Trophoblast cell (in vitro differentiated cells and primary cell): ENCODE measurements at regions not wholly inside any gene's neighbourhood (a gene's known extent, or its start where the extent isn't known, plus 50 kb on each side); places are given as distances from the start of the nearest gene placed in this dataset.

Experiments
- DNase-seq, 2 donors: peaks; one replicate each; pipeline ENCODE4 v3.0.0-alpha.2; 2016
- H2AFZ ChIP-seq: 2 replicates; pipeline ENCODE4 v1.6.1; 2013; ENCODE audit warnings: low read length, moderate library complexity, mild to moderate bottlenecking; ENCODE audit not compliant: insufficient read depth, poor library complexity
- H2AK5ac ChIP-seq: 2 replicates; pipeline ENCODE4 v1.6.1; 2013; ENCODE audit warnings: mild to moderate bottlenecking, low read length
- H2BK120ac ChIP-seq: 2 replicates; pipeline ENCODE4 v1.6.1; 2013; ENCODE audit warnings: low read length, mild to moderate bottlenecking, moderate library complexity; ENCODE audit not compliant: insufficient read depth, poor library complexity
- H2BK12ac ChIP-seq: 2 replicates; pipeline ENCODE4 v1.6.1; 2013; ENCODE audit warnings: mild to moderate bottlenecking, low read length, moderate library complexity
- H2BK5ac ChIP-seq: 2 replicates; pipeline ENCODE4 v1.6.1; 2013; ENCODE audit warnings: low read length, low read depth, moderate library complexity, mild to moderate bottlenecking; ENCODE audit not compliant: poor library complexity
- H3K14ac ChIP-seq: 2 replicates; pipeline ENCODE4 v1.6.1; 2013; ENCODE audit warnings: mild to moderate bottlenecking, low read length
- H3K18ac ChIP-seq: 2 replicates; pipeline ENCODE4 v1.6.1; 2013; ENCODE audit warnings: mild to moderate bottlenecking, low read length
- H3K23ac ChIP-seq: 2 replicates; pipeline ENCODE4 v1.6.1; 2013; ENCODE audit warnings: low read length
- H3K27ac ChIP-seq: 2 replicates; pipeline ENCODE4 v1.5.1; 2013; ENCODE audit warnings: low read depth, mild to moderate bottlenecking, inconsistent platforms, low read length, moderate library complexity
- H3K27me3 ChIP-seq: 2 replicates; pipeline ENCODE4 v1.6.1; 2013; ENCODE audit warnings: inconsistent platforms, mild to moderate bottlenecking, low read length, moderate library complexity; ENCODE audit not compliant: insufficient read depth
- H3K36me3 ChIP-seq, 2 experiments: 1 replicate in 1 of 2; 2 replicates in 1 of 2; pipeline ENCODE4 v1.6.1; 2013; ENCODE audit warnings: low read length in 2 of 2, mild to moderate bottlenecking in 2 of 2, moderate library complexity in 1 of 2; ENCODE audit not compliant: insufficient read depth in 2 of 2, control insufficient read depth in 1 of 2
- H3K4ac ChIP-seq: 2 replicates; pipeline ENCODE4 v1.6.1; 2013; ENCODE audit warnings: low read depth, mild to moderate bottlenecking, low read length, moderate library complexity
- H3K4me1 ChIP-seq, 2 experiments: 1 replicate in 1 of 2; 2 replicates in 1 of 2; pipeline ENCODE4 v1.6.1; 2013; ENCODE audit warnings: low read length in 2 of 2, mild to moderate bottlenecking in 2 of 2, moderate library complexity in 1 of 2; ENCODE audit not compliant: insufficient read depth in 2 of 2, control insufficient read depth in 1 of 2
- H3K4me2 ChIP-seq: 2 replicates; pipeline ENCODE4 v1.6.1; 2013; ENCODE audit warnings: inconsistent platforms, mild to moderate bottlenecking, low read length, moderate library complexity
- H3K4me3 ChIP-seq: 2 replicates; pipeline ENCODE4 v1.5.1; 2013; ENCODE audit warnings: mild to moderate bottlenecking, low read depth, low read length, inconsistent platforms
- H3K79me1 ChIP-seq: one replicate; pipeline ENCODE4 v1.6.1; 2013; ENCODE audit warnings: low read length
- H3K79me2 ChIP-seq: 2 replicates; pipeline ENCODE4 v1.6.1; 2013; ENCODE audit warnings: low read length, mild to moderate bottlenecking; ENCODE audit not compliant: control insufficient read depth, insufficient read depth, poor library complexity
- H3K9ac ChIP-seq: 2 replicates; pipeline ENCODE4 v1.6.1; 2013; ENCODE audit warnings: mild to moderate bottlenecking, low read length
- H3K9me3 ChIP-seq: 2 replicates; pipeline ENCODE4 v1.6.1; 2013; ENCODE audit warnings: low read depth, mild to moderate bottlenecking, control low read depth, inconsistent platforms, low read length; ENCODE audit not compliant: insufficient read depth
- H4K12ac ChIP-seq: 2 replicates; pipeline ENCODE4 v1.6.1; 2013; ENCODE audit warnings: low read depth, mild to moderate bottlenecking, low read length, moderate library complexity
- H4K8ac ChIP-seq: 2 replicates; pipeline ENCODE4 v1.6.1; 2013; ENCODE audit warnings: low read depth, mild to moderate bottlenecking, low read length, moderate library complexity
- H4K91ac ChIP-seq: one replicate; pipeline ENCODE4 v1.6.1; 2013; ENCODE audit warnings: low read depth, mild to moderate bottlenecking, low read length, moderate library complexity
- WGBS: extraction: QIAGEN DNeasy Blood & Tissue Kit; methylation state at CpG from one replicate; pipeline ENCODE4 v1.1.7; 2013; ENCODE audit warnings: missing lambda C conversion rate; ENCODE audit not compliant: insufficient read length, insufficient coverage; ENCODE audit errors: extremely low coverage; 5-methylcytosine and 5-hydroxymethylcytosine counted together

- Histone ChIP-seq H2BK120ac (no peak overlapping the region), H2AFZ (no peak overlapping the region), H3K4me2 (no peak overlapping the region), H3K4ac (no peak overlapping the region), H2AK5ac (no peak overlapping the region), H3K27me3 (no peaks in the 10 kb centered on the region), H3K4me1 (no peaks in the 10 kb centered on the region), H3K9me3 (peaks cover 9% of the 10 kb centered on the region), H4K91ac (no peak overlapping the region), H4K12ac (no peak overlapping the region), H2BK5ac (no peak overlapping the region), H3K27ac (no peak overlapping the region), H3K36me3 (no peaks in the 10 kb centered on the region), H4K8ac (no peak overlapping the region), H3K23ac (no peak overlapping the region), H3K79me1 (no peaks in the 10 kb centered on the region), H3K79me2 (no peaks in the 10 kb centered on the region), H3K18ac (no peak overlapping the region), H3K9ac (no peak overlapping the region), H3K14ac (no peak overlapping the region), H2BK12ac (no peak overlapping the region), H3K4me3 (no peak overlapping the region)
- no peak for DNase-seq
- no CpG with 5 or more reads among the region's 26 CpGs for WGBS
Measured at GRCh38 chr7:157467496-157468212, 130.8 kb downstream of the DNAJB6 start.

- WGBS: no CpG with 5 or more reads among the region's 42 CpGs
- Histone ChIP-seq H2AK5ac (no peak overlapping the region), H3K79me2 (no peaks in the 10 kb centered on the region), H4K91ac (no peak overlapping the region), H3K4me2 (no peak overlapping the region), H2BK5ac (no peak overlapping the region), H3K4ac (no peak overlapping the region), H2BK120ac (no peak overlapping the region), H4K12ac (no peak overlapping the region), H2AFZ (no peak overlapping the region), H2BK12ac (no peak overlapping the region), H3K36me3 (no peaks in the 10 kb centered on the region), H3K27me3 (no peaks in the 10 kb centered on the region), H3K23ac (no peak overlapping the region), H3K9ac (no peak overlapping the region), H3K18ac (no peak overlapping the region), H3K9me3 (peaks cover 10% of the 10 kb centered on the region), H3K4me1 (no peaks in the 10 kb centered on the region), H3K27ac (no peak overlapping the region), H3K79me1 (no peaks in the 10 kb centered on the region), H3K4me3 (no peak overlapping the region), H3K14ac (no peak overlapping the region), H4K8ac (no peak overlapping the region)
- no peak for DNase-seq
Measured at GRCh38 chr7:157468221-157469111, 131.7 kb downstream of the DNAJB6 start.

GRCh38 chr7:157469181-157470016 is 132.6 kb downstream of the DNAJB6 start:
- Histone ChIP-seq H3K23ac (no peak overlapping the region), H3K9me3 (peaks cover 10% of the 10 kb centered on the region), H3K18ac (no peak overlapping the region), H3K27me3 (no peaks in the 10 kb centered on the region), H3K79me1 (no peaks in the 10 kb centered on the region), H2BK5ac (no peak overlapping the region), H2AK5ac (no peak overlapping the region), H3K27ac (no peak overlapping the region), H3K4me1 (no peaks in the 10 kb centered on the region), H3K4ac (no peak overlapping the region), H3K14ac (no peak overlapping the region), H2BK12ac (no peak overlapping the region), H3K9ac (no peak overlapping the region), H2BK120ac (no peak overlapping the region), H4K91ac (no peak overlapping the region), H3K4me2 (no peak overlapping the region), H3K36me3 (no peaks in the 10 kb centered on the region), H4K12ac (no peak overlapping the region), H2AFZ (no peak overlapping the region), H3K79me2 (no peaks in the 10 kb centered on the region), H3K4me3 (no peak overlapping the region), H4K8ac (no peak overlapping the region)
- no peak for DNase-seq
- WGBS: no CpG with 5 or more reads among the region's 33 CpGs

DNA sequence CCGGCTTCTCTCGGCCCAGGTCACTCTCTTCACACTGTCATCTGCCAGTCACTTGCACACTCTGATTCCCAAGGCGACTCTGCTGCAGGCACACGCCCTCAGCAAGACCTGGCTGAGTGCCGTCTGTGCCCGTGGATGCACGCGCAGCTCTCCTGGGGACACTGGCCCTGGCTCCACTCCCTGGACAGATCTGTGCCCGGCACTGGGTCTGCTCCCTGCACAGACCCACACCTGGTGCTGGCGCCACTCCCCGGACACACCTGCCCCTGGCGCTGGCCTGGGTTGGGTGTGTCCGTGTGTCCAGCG is 133.2 kb downstream of the DNAJB6 start:
- H3K4me1 ChIP-seq: no peaks in the 10 kb centered on the region
- DNase-seq: no peak
- no CpG with 5 or more reads among the region's 14 CpGs for WGBS
- no peak overlapping the region for H3K23ac ChIP-seq
- no peak overlapping the region for H4K8ac ChIP-seq
- no peaks in the 10 kb centered on the region for H3K79me1 ChIP-seq
- no peak overlapping the region for H3K4me2 ChIP-seq
- no peak overlapping the region for H2BK12ac ChIP-seq
- no peak overlapping the region for H3K27ac ChIP-seq
- no peak overlapping the region for H2BK5ac ChIP-seq
- H3K9ac ChIP-seq: no peak overlapping the region
- H3K36me3 ChIP-seq: no peaks in the 10 kb centered on the region
- no peak overlapping the region for H3K18ac ChIP-seq
- H4K12ac ChIP-seq: no peak overlapping the region
- no peak overlapping the region for H4K91ac ChIP-seq
- H2AK5ac ChIP-seq: no peak overlapping the region
- no peak overlapping the region for H3K4me3 ChIP-seq
- no peak overlapping the region for H2BK120ac ChIP-seq
- no peak overlapping the region for H2AFZ ChIP-seq
- H3K4ac ChIP-seq: no peak overlapping the region
- no peaks in the 10 kb centered on the region for H3K27me3 ChIP-seq
- no peak overlapping the region for H3K14ac ChIP-seq
- peaks cover 14% of the 10 kb centered on the region for H3K9me3 ChIP-seq
- no peaks in the 10 kb centered on the region for H3K79me2 ChIP-seq
